ENCODE measurements at regions not wholly inside any gene's neighbourhood (a gene's known extent, or its start where the extent isn't known, plus 50 kb on each side); places are given as distances from the start of the nearest gene placed in this dataset.
"Not testable (repeated sequence)": the region's sequence is repeated elsewhere in the genome, so short reads cannot be mapped to it uniquely, and the experiment has no call there.

- in situ Hi-C loops (cut with MboI; ENCODE audit: low pct_unique_long_range_greater_than_20kb, low sequenced_read_pairs, unreplicated experiment), result no loop called here
- TF ChIP-seq CTCF (IDR thresholded peaks at IDR 0.05; ENCODE audit: extremely low read depth, insufficient read depth, missing control alignments), result no peak
- DNase-seq (ENCODE audit: low spot score), result no peak
Measured at GRCh38 chr20:40953856-40954255, 74.8 kb upstream of the TOP1 start.

- TF ChIP-seq CTCF (IDR thresholded peaks at IDR 0.05; ENCODE audit: extremely low read depth, insufficient read depth, missing control alignments), result no peak
- no peak for DNase-seq (ENCODE audit: low spot score)
- in situ Hi-C loops (cut with MboI; ENCODE audit: low pct_unique_long_range_greater_than_20kb, low sequenced_read_pairs, unreplicated experiment), result no loop called here
Measured at GRCh38 chr20:40954521-40955165, 74.0 kb upstream of the TOP1 start.

DNA sequence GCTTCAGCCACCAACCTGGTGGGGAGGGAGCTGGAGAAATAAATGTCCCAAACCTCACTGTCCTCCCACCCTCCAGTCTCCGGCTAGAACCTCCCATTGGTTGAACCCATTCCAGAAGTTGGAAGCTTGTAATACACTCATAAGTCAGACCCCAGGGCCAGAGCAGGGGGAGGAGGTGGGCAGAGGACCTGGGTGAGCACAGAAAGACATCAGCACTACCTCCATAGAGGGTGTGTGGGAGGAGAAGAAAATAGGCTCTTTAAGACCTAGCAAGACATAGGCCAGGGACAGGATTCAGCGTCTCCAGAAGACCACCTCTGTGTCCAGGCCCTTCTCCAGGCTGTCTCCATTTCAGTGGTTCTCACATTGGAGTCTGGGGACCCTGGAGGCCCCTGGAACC lies 73.3 kb upstream of the TOP1 start:
- DNase-seq (ENCODE audit: low spot score), result no peak
- in situ Hi-C loops (cut with MboI; ENCODE audit: low pct_unique_long_range_greater_than_20kb, low sequenced_read_pairs, unreplicated experiment), result no loop called here
- no peak for TF ChIP-seq CTCF (IDR thresholded peaks at IDR 0.05; ENCODE audit: extremely low read depth, insufficient read depth, missing control alignments)

GRCh38 chr20:40955826-40956225 lies 72.8 kb upstream of the TOP1 start:
- in situ Hi-C loops (cut with MboI; ENCODE audit: low pct_unique_long_range_greater_than_20kb, low sequenced_read_pairs, unreplicated experiment); DNase-seq (ENCODE audit: low spot score): not testable (repeated sequence)

- no peak for TF ChIP-seq CTCF (IDR thresholded peaks at IDR 0.05; ENCODE audit: extremely low read depth, insufficient read depth, missing control alignments)
- DNase-seq (ENCODE audit: low spot score), result no peak
- in situ Hi-C loops (cut with MboI; ENCODE audit: low pct_unique_long_range_greater_than_20kb, low sequenced_read_pairs, unreplicated experiment), result no loop called here
Measured at GRCh38 chr20:40956542-40957264, 71.9 kb upstream of the TOP1 start.

GRCh38 chr20:40957265-40957760 lies 71.3 kb upstream of the TOP1 start:
- in situ Hi-C loops (cut with MboI; ENCODE audit: low pct_unique_long_range_greater_than_20kb, low sequenced_read_pairs, unreplicated experiment), result no loop called here
- TF ChIP-seq CTCF (IDR thresholded peaks at IDR 0.05; ENCODE audit: extremely low read depth, insufficient read depth, missing control alignments), result no peak
- no peak for DNase-seq (ENCODE audit: low spot score)

- in situ Hi-C loops (cut with MboI; ENCODE audit: low pct_unique_long_range_greater_than_20kb, low sequenced_read_pairs, unreplicated experiment), result no loop called here
- no peak for DNase-seq (ENCODE audit: low spot score)
- no peak for TF ChIP-seq CTCF (IDR thresholded peaks at IDR 0.05; ENCODE audit: extremely low read depth, insufficient read depth, missing control alignments)
Measured at GRCh38 chr20:40958598-40958997, 70.0 kb upstream of the TOP1 start.
